Neural progenitor cell (in vitro differentiated cells): ENCODE measurements at regions not wholly inside any gene's neighbourhood (a gene's known extent, or its start where the extent isn't known, plus 50 kb on each side); places are given as distances from the start of the nearest gene placed in this dataset.

Source experiments
- DNase-seq: peaks from one replicate; pipeline ENCODE4 v3.0.0-alpha.2; 2016; ENCODE audit warnings: low spot score
- H2AFZ ChIP-seq: fragments of 200-600 bp; sonication (generic); replicated peaks from 2 replicates; pipeline ENCODE4 v1.6.1; 2016; ENCODE audit warnings: antibody characterized with exemption
- H3F3A ChIP-seq: fragments of 200-600 bp; sonication (generic); 2 replicates; pipeline ENCODE4 v1.6.1; 2016; ENCODE audit warnings: antibody characterized with exemption, low read depth
- H3K27ac ChIP-seq: fragments of 200-600 bp; sonication (generic); 2 replicates; pipeline ENCODE4 v1.5.1; 2016; ENCODE audit warnings: mild to moderate bottlenecking
- H3K27me3 ChIP-seq: fragments of 200-600 bp; sonication (generic); 2 replicates; pipeline ENCODE4 v1.6.1; 2016; ENCODE audit warnings: mild to moderate bottlenecking, moderate library complexity
- H3K36me3 ChIP-seq: fragments of 200-600 bp; sonication (generic); 2 replicates; pipeline ENCODE4 v1.5.1; 2016
- H3K4me1 ChIP-seq: fragments of 200-600 bp; sonication (generic); 2 replicates; pipeline ENCODE4 v1.6.1; 2016; ENCODE audit warnings: mixed run types
- H3K4me2 ChIP-seq: fragments of 200-600 bp; sonication (generic); 2 replicates; pipeline ENCODE4 v1.6.1; 2016
- H3K4me3 ChIP-seq: fragments of 200-600 bp; sonication (generic); 2 replicates; pipeline ENCODE4 v1.5.1; 2016
- H3K79me2 ChIP-seq: fragments of 200-600 bp; sonication (generic); 2 replicates; pipeline ENCODE4 v1.6.1; 2016; ENCODE audit warnings: low read depth
- H3K9ac ChIP-seq: fragments of 200-600 bp; sonication (generic); 2 replicates; pipeline ENCODE4 v1.6.1; 2016
- H3K9me3 ChIP-seq: fragments of 200-600 bp; sonication (generic); 2 replicates; pipeline ENCODE4 v1.5.1; 2016; ENCODE audit warnings: low read depth
- H4K20me1 ChIP-seq: fragments of 200-600 bp; sonication (generic); 2 replicates; pipeline ENCODE4 v1.6.1; 2016; ENCODE audit warnings: low read depth
- H3K27ac Mint-ChIP-seq: 3 replicates; pipeline ENCODE4 v1.8.0; 2021; ENCODE audit warnings: mixed read lengths
- H3K27me3 Mint-ChIP-seq: 2 replicates; pipeline ENCODE4 v1.8.0; 2022; ENCODE audit warnings: low read depth, mild to moderate bottlenecking, inconsistent platforms, moderate library complexity, mixed read lengths; ENCODE audit not compliant: insufficient read depth
- H3K36me3 Mint-ChIP-seq: 3 replicates; pipeline ENCODE4 v1.8.0; 2021; ENCODE audit warnings: mixed read lengths
- H3K4me1 Mint-ChIP-seq: 3 replicates; pipeline ENCODE4 v1.8.0; 2021; ENCODE audit warnings: mixed read lengths
- H3K4me3 Mint-ChIP-seq: 3 replicates; pipeline ENCODE4 v1.8.0; 2021; ENCODE audit warnings: mild to moderate bottlenecking, moderate library complexity, mixed read lengths
- H3K9me3 Mint-ChIP-seq: 3 replicates; pipeline ENCODE4 v1.8.0; 2020; ENCODE audit warnings: mixed read lengths
- EZH2 ChIP-seq: fragments of 200-600 bp; sonication (generic); IDR thresholded peaks from 2 replicates; pipeline ENCODE4 v1.6.1; 2017; ENCODE audit warnings: antibody characterized with exemption, mild to moderate bottlenecking, moderate library complexity
- EZH2phosphoT487 ChIP-seq: fragments of 200-600 bp; sonication (generic); IDR thresholded peaks from 2 replicates; pipeline ENCODE4 v1.6.1; 2017; ENCODE audit warnings: antibody characterized with exemption
- TF ChIP-seq, protein P1 (sequence below): fragments of 200-600 bp; sonication (generic); IDR thresholded peaks from 2 replicates; pipeline ENCODE4 v1.5.1; 2017; ENCODE audit warnings: antibody characterized with exemption, mild to moderate bottlenecking

GRCh38 chr5:17918373-17919104 is 284.3 kb downstream of the TAF11L14 start:
- Histone ChIP-seq H3K4me3 (no peak overlapping the region), H3K27me3 (no peaks in the 10 kb centered on the region), H3K79me2 (no peaks in the 10 kb centered on the region), H4K20me1 (no peaks in the 10 kb centered on the region), H3K4me1 (peaks cover 13% of the 10 kb centered on the region), H3K27ac (no peak overlapping the region), H2AFZ (peak overlapping the region; percentile 100), H3F3A (peaks cover 2% of the 10 kb centered on the region), H3K4me2 (no peak overlapping the region), H3K9me3 (no peaks in the 10 kb centered on the region), H3K36me3 (no peaks in the 10 kb centered on the region), H3K9ac (no peak overlapping the region)
- Mint-ChIP-seq H3K36me3 (peaks cover 8% of the 10 kb centered on the region), H3K27me3 (no peaks in the 10 kb centered on the region), H3K27ac (peak overlapping the region; percentile 84), H3K4me1 (peaks cover 11% of the 10 kb centered on the region), H3K9me3 (peaks cover 13% of the 10 kb centered on the region), H3K4me3 (no peak overlapping the region)
- no peak for TF ChIP-seq EZH2
- no peak for TF ChIP-seq EZH2phosphoT487
- TF ChIP-seq, protein P1, sequence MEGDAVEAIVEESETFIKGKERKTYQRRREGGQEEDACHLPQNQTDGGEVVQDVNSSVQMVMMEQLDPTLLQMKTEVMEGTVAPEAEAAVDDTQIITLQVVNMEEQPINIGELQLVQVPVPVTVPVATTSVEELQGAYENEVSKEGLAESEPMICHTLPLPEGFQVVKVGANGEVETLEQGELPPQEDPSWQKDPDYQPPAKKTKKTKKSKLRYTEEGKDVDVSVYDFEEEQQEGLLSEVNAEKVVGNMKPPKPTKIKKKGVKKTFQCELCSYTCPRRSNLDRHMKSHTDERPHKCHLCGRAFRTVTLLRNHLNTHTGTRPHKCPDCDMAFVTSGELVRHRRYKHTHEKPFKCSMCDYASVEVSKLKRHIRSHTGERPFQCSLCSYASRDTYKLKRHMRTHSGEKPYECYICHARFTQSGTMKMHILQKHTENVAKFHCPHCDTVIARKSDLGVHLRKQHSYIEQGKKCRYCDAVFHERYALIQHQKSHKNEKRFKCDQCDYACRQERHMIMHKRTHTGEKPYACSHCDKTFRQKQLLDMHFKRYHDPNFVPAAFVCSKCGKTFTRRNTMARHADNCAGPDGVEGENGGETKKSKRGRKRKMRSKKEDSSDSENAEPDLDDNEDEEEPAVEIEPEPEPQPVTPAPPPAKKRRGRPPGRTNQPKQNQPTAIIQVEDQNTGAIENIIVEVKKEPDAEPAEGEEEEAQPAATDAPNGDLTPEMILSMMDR: no peak
- peak; percentile 47 for DNase-seq

DNA sequence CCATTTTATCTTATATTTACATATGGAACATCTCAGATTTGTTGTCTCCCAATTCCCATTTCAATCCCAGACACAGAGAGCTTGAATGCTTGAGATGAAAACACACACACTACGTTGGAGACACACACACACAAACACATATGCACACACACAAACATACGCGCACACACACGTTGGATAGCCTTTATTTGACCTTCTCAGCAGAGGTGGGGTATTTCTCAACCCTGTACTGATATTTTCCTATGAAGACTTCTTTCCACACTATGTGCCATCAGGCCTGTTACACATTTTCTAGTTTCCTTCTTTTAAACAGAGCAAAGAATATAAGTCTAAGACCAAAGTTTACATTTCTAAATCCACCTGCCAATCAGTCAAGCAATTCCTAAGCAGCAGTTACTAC is 291.0 kb downstream of the TAF11L14 start:
- H3K9me3 Mint-ChIP-seq: peaks cover 8% of the 10 kb centered on the region
- DNase-seq: no peak
- H3K27me3 ChIP-seq: no peaks in the 10 kb centered on the region
- no peaks in the 10 kb centered on the region for H4K20me1 ChIP-seq
- no peak overlapping the region for H3K4me2 ChIP-seq
- TF ChIP-seq EZH2 (no peak), EZH2phosphoT487 (no peak)
- TF ChIP-seq, protein P1: no peak
- H3K4me1 ChIP-seq: no peaks in the 10 kb centered on the region
- H3F3A ChIP-seq: no peaks in the 10 kb centered on the region
- H3K36me3 ChIP-seq: no peaks in the 10 kb centered on the region
- H3K27ac Mint-ChIP-seq: no peak overlapping the region
- H2AFZ ChIP-seq: no peak overlapping the region
- H3K27ac ChIP-seq: no peak overlapping the region
- peaks cover 2% of the 10 kb centered on the region for H3K36me3 Mint-ChIP-seq
- no peak overlapping the region for H3K4me3 Mint-ChIP-seq
- H3K4me1 Mint-ChIP-seq: no peaks in the 10 kb centered on the region
- no peaks in the 10 kb centered on the region for H3K9me3 ChIP-seq
- H3K4me3 ChIP-seq: no peak overlapping the region
- no peaks in the 10 kb centered on the region for H3K79me2 ChIP-seq
- H3K9ac ChIP-seq: no peak overlapping the region
- H3K27me3 Mint-ChIP-seq: no peaks in the 10 kb centered on the region

- no peak overlapping the region for H3K27ac ChIP-seq
- no peak overlapping the region for H3K27ac Mint-ChIP-seq
- H2AFZ ChIP-seq: peak overlapping the region; percentile 57
- H3F3A ChIP-seq: no peaks in the 10 kb centered on the region
- no peaks in the 10 kb centered on the region for H3K9me3 ChIP-seq
- H3K9ac ChIP-seq: no peak overlapping the region
- H3K4me1 ChIP-seq: no peaks in the 10 kb centered on the region
- TF ChIP-seq, protein P1: no peak
- TF ChIP-seq EZH2phosphoT487 (no peak), EZH2 (no peak)
- no peak overlapping the region for H3K4me2 ChIP-seq
- H3K4me1 Mint-ChIP-seq: no peaks in the 10 kb centered on the region
- no peaks in the 10 kb centered on the region for H3K27me3 ChIP-seq
- H3K36me3 Mint-ChIP-seq: peaks cover 2% of the 10 kb centered on the region
- no peaks in the 10 kb centered on the region for H3K36me3 ChIP-seq
- no peaks in the 10 kb centered on the region for H4K20me1 ChIP-seq
- no peak overlapping the region for H3K4me3 Mint-ChIP-seq
- H3K4me3 ChIP-seq: no peak overlapping the region
- H3K9me3 Mint-ChIP-seq: peaks cover 17% of the 10 kb centered on the region
- H3K79me2 ChIP-seq: no peaks in the 10 kb centered on the region
- DNase-seq: no peak
- H3K27me3 Mint-ChIP-seq: no peaks in the 10 kb centered on the region
These were observed 294.3 kb downstream of the TAF11L14 start for GRCh38 chr5:17928581-17928981.
